NOMO-1 treated with DMSO at 0.1 percent for 48 hours (cell line): ENCODE measurements at regions not wholly inside any gene's neighbourhood (a gene's known extent, or its start where the extent isn't known, plus 50 kb on each side); places are given as distances from the start of the nearest gene placed in this dataset.
A peak's percentile ranks its signal among the peaks of the same experiment; 100 is the strongest.
"Not testable (repeated sequence)": the region's sequence is repeated elsewhere in the genome, so short reads cannot be mapped to it uniquely, and the experiment has no call there.

Experiments used
- DNase-seq: peaks from one replicate; lab custom pipeline; 2025; ENCODE audit not compliant: unreplicated experiment; lab: John Stamatoyannopoulos, UW

DNA sequence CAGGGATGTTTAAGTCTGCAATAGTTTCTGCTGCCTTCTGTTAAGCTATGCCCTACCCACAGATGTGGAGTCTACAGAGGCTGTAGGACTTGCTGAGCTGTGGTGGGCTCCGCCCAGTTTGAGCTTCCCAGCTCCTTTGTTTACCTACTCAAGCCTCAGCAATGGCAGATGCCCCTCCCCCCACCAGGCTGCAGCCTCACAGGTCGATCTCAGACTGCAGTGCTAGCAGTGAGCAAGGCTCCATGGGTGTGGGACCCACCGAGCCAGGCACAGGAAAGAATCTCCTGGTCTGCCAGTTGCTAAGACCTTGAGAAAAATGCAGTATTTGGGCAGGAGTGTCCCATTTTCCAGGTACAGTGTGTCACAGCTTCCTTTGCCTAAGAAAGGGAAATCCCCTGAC lies 435.2 kb upstream of the TOM1L1 start:
- not testable (repeated sequence) for DNase-seq

DNA sequence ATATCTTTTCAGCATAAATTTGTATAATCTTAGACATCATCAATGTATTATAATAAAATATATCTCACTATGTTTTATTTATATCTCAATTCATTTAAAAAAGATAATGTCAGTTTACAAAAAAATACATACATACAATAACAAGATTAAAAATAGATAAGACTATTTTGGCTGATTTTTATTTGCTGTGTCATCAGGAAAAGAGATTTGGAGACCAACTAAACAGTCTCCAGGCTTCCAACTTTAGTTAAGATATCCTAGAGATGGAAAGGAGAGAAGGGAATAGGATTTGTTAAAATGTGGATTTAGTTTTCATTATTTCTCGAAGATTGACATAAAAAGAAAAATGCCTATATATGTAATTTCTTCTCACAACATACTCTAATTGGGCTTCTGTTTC lies 433.8 kb upstream of the TOM1L1 start:
- DNase-seq = no peak

DNA sequence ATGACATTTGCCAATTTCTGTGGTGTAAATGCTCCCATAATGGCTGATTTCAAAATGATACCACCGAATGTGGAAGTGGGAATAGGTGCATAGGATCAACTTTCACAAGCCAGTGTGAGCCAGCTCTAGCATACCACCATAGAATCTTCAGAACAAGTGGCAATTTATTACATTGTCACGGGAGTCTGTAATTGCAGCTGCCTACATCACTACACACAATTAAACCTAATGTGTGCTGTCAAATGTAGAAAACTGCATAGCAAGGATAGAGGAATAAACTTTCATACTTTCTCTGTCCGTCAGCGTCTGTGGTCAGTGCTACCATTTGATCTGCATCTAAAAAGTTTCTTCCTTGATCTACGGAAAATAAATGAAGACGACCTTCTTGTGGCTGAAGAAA lies 417.8 kb upstream of the TOM1L1 start:
- peak; percentile 59 for DNase-seq

DNA sequence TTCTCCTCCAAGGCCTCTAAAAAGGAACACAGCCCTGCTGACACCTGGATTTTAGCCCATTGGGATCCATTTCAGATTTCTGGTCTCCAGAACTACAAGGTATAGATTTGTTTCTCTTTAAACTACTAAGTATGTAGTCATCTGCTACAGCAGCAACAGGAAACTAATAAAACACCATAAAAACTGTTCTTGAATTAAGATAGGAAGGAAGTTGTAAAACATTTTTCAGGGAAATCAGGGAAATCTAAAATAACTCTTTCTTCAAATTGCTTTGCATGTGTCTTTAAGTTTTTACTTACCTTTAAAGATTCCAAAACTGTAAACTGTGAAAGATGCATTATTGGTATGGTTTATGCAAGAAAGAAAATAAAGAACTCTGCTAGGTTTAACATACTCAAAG lies 407.0 kb upstream of the TOM1L1 start:
- DNase-seq = no peak

DNA sequence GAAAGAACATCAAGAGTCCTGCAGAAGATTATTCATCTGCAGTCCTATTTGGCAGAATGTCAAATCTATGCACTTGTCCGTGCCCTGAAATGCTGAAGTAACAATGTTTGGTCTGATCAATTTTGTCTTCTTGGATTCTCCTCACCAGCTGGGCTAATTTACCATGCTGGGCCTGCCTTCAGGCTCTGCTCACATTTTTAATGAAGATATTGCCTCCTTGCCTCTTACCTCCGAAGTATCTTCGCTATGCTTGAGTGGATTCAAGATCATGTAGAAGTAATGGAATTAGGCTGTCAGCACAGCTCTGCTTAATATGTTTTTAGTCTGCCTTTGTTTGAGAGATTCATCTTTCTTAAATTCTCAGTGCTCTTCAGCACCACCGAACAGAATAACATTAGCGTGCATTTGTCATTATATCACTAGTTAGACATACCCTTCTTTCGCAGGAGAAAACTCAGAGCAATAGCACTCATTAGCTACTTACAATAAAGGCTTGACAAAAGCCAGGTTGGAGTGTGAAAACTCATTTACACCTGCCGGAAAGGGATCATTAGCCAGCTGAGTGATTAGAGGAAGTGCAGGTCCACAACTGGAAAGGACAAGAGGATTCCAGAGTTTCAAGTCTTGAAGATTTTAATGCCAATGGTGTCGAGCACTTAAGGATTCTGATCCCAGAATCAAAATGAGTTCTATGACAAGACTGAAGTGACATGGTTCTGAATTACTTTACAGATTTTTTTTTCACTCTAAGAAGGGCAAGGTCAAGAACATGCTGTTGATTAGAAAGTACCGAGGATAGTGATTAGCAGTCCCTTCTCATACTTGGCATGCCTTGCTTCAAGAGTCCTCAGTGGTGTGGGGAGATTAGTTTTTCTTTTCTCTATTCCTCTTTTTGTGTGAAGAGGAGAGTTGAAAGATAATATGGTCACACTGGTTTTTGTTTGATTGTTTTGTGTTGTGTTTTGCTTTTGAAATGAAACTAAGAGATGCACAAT lies 405.6 kb upstream of the TOM1L1 start:
- DNase-seq = no peak

DNA sequence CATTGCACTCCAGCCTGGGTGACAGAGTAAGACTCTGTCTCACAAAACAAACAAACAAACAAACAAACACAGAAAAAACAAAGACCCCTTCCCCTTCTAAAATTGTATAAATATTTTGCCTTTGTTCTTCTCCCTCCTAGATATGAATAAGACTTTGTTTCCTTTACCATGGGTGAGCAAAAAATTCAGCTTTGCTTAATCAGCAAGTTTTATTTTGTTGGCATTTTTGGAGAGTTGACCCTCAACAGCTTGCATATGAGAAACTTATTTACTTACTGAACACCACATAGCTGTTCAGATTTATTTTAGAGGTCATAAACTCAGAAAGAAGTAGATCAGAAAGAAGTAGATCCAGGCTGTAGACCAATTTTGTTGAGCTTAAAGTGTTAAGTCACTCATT lies 395.2 kb upstream of the TOM1L1 start:
- DNase-seq = no peak

DNA sequence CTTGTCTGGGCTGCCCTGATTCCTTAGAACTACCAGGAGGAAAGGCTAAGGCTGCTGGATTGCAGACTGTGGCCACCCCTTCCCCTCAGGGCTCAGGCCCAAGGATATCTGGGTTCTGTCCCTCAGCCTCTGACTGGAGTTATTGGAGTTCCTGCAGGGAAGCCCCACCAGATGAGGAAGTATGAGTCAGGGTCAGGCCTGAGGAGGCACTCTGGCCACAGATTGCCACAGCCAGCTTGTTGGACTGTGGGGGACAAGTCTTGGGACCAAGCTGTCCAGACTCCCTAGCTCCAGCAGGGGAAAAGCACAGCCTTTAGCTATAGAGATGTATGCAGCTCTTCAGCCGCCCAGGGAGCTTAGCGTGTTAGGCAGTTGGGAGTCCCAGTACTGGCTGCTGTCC lies 381.9 kb upstream of the TOM1L1 start:
- DNase-seq = no peak

DNA sequence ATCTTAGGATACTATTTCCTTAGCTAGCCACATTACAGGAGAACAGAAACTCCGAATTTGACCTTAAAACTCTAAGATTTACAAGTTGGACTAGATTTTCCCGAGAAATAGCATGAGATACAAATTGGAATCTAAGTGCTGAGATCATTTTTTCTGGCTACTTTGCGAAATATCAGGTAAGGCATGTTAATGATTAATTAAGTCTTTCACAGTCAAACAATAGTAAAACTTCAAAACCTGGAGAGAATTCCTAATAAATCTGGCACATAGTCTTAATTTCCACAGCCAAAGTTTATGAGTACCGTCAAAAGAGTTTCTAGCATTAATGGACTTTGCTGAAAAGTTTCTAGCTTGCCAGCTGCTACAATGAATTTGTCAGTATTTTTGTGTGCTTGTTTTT lies 379.5 kb upstream of the TOM1L1 start:
- no peak for DNase-seq

DNA sequence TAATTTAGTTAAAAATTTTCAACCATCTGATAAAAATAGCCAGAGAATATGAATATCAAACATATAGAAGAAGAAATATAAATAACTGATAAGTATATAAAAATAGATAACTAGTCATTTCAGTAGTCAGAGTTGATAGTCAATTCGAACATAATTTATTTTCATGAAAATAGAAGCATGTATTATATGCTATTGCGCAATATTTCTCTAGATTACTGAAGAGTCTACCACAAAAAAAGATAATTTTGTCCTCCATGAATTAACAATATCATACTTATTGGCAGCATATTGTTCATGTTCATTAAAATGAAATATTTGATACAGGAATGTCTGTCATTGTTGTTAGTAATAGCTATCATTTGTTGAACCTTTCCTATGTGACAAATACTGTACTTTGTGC lies 376.2 kb upstream of the TOM1L1 start:
- no peak for DNase-seq

DNA sequence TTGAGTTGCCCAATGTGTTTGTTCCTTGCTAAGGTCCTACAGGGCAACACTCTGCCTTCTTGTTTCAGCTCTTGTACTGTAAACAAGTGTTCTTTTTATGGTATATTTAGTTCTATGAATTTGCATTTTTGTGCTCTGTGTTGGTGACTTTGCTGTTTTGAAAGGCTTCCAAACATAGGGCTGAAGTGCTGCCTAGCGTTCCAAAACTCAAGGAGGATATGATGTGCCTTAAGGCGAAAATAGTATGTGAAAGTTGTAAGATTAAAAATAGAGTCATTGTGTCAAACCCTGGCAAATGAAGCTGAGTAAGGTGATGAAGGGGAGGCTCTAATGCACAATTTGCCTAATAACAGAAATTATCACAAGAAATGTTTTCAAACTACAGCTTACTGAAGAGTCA lies 372.7 kb upstream of the TOM1L1 start:
- no peak for DNase-seq

DNA sequence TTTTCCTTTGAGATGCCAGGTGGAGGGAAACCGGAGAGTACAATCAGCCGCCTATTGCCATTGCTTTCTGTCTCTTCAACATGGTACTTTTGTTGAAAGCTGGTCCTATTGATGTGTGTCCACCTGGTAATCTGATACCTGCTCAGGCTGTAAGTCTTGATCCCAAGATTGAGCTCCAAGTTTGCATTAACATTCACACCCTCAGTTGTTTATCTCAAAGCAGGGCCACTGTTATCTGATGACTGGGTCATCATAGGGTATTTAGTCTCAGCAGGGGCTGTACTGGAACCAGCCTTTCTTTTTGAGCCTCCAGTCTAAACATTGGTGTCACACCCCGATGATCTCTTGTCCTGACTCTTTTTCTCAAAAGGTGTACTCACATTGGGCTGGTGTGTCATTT lies 370.3 kb upstream of the TOM1L1 start:
- no peak for DNase-seq

DNA sequence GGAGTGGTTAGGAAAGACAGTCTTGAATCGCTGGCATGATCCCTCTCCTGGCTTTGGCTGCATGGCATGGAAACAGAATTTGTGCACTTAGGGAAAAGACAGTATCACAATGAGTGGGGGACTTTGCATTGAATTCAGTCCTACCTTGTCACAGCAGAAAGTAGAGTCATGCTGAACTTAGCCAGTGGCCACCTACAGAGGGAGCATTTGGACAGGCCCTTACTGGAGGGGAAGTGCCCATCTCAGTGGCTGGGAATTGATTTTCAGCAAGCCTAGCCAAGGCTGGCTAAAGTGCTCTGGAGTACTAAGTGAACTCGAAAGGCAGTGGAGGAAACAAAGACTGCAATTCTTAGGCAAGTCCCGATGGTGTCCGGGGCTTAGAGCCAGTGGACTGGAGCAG lies 364.3 kb upstream of the TOM1L1 start:
- no peak for DNase-seq

DNA sequence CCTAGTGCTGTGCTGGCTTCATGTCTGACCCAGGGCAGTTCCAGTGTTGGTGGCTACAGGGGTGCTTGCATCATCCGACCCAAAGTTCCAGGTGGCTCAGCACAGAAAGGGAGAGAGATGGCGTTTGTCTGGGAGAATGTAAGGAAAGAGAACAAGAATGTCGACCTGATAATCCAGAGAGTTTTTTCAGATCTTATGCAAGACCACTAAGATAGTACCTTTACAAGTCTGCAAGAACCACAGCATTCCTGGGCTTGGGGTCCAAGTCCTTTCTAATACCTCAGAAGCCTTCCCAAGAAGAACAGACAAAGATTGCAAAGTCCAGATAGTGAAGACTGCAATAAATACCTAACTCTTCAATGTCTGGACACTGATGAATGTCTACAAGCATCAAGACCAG lies 363.0 kb upstream of the TOM1L1 start:
- DNase-seq = no peak

DNA sequence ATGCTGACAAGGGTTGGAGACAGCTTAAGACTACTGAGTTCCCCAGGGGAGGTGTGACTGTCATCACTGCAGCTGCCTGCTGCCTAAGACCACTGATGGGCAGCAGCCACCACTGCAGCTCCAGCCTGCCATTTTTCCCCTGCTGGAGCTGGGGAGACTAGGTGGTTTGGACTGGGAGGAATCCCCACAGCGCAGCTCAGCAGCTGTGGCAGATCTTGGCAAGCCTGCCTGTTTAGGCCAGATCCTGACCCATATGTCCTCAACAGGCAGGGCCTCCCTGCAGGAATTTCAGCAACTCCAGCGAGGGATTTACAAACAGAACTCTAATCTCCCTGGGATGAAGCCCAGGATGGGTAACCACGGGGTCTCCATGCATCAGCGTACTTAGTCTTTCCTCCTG lies 356.4 kb upstream of the TOM1L1 start:
- no peak for DNase-seq

DNA sequence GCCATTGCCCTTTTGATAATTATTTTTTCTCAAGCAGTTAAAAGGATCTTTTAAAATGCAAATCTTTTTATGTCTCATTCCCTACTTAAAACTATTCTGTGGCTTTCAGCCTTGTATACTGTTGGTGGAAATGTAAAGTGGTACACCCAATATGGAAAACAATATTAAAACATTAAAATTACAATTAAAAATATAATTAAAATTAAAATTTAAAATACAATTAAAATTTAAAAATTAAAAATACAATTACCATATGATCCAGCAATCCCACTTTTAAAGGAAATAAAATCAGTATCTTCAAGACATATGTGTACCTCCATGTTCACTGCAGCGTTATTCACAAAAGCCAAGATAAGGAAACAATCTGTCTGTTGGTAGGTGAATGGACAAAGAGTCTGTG lies 340.8 kb upstream of the TOM1L1 start:
- DNase-seq = no peak

DNA sequence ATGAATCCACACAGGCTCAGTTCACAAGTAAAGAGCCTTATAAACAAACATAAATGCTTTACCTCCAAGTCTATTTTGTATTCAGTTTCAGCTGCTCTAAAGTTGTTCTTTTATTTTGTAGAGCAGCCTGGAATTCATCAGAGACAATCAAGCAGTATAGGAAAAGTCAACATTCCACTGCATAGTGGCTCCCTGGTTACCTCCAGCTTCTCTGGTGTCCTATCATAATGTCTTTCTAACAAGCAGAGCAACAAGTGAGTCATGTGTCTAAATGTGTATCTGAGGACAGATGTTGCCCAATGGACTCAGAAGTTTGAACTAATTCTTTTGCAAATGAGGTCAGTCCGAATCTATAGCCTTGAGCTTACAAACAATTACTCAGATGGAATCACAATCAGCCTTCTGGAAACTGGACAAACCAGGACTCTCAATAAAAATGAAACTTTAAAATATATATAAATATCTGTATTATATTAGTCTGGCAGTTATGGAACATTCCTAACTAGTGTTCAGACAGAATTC lies 292.0 kb upstream of the TOM1L1 start:
- no peak for DNase-seq

DNA sequence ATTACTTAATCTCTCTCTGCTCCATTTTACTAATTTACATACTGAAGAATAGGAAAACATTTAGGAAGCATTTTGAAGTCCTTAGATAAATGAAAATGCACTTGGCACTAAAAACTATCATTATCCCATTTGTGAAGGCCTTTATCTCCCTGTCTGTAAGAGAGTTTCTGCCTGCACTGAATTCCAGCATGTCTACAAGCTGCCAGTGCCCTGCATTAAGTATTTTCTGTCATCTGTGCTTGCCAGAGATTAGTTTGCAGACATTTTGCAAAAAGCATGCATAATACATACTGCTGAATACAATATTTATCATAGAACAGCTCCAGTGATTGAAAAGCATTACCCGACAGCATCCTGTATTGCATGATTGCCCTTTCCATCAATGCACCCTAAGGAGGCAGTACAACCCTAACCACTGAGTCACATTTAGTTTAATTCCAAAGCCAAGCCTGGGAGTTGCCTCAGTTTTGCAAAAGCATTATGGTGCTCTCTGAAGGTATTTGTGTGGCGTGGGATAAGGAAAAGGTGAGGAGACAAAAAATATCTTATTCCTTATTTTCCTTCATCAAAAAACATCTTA lies 280.2 kb upstream of the TOM1L1 start:
- no peak for DNase-seq

DNA sequence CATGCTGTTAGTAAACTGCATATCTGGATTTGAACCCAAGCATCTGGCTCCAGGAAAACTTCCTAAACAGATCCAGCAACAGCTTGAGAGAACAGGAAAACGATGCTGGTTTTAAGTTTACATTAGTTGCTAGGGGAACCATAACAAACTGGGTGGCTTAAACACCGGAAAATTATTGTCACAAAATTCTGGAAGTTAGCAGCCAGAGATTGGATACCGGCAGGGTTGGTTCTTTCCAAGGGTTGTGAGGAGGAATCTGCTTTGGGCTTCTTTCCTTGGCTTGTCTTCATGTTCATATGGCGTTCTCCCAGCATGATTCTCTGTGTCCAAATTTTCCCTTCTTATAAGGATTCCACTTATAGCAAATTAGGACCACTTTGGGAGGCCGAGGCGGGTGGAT lies 276.9 kb upstream of the TOM1L1 start:
- DNase-seq = no peak

DNA sequence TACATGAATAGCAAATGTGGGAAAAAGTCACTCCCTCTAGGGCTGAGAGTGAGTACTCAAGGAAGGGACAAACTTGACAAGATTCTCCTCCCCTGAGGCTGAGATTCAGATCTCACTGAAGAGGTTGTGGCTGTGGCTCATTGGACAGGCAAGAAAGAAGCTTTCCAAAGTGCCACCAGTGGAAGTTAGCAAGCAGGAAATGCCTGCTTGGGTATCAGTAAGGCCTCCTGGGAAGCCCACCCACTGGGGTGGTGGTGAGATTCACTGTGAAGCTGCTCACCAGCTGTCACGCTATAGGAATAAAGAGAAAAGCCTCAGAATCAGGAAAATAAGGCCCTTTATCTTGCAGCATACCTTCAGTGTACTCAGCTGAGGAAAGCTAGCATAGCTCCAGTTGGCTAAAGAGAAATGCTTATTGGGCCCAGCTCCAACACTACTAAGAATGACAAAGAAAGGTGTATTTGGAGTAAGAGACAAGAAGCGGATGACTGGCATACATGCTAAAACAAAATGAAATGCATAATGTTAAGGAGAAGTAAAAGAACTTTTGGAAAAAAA lies 274.4 kb upstream of the TOM1L1 start:
- no peak for DNase-seq

DNA sequence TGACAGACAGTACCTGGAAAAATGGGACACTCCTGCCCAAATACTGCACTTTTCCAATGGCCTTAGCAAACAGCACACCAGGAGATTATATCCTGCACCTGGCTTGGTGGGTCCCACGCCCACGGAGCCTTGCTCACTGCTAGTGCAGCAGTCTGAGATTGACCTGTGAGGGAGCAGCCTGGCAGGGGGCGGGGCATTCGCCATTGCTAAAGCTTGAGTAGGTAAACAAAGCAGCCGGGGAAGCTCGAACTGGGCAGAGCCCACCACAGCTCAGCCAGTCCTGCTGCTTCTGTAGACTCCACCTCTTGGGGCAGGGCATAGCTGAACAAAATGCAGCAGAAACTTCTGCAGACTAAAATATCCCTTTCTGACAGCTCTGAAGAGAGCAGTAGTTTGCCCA lies 261.2 kb upstream of the TOM1L1 start:
- not testable (repeated sequence) for DNase-seq

DNA sequence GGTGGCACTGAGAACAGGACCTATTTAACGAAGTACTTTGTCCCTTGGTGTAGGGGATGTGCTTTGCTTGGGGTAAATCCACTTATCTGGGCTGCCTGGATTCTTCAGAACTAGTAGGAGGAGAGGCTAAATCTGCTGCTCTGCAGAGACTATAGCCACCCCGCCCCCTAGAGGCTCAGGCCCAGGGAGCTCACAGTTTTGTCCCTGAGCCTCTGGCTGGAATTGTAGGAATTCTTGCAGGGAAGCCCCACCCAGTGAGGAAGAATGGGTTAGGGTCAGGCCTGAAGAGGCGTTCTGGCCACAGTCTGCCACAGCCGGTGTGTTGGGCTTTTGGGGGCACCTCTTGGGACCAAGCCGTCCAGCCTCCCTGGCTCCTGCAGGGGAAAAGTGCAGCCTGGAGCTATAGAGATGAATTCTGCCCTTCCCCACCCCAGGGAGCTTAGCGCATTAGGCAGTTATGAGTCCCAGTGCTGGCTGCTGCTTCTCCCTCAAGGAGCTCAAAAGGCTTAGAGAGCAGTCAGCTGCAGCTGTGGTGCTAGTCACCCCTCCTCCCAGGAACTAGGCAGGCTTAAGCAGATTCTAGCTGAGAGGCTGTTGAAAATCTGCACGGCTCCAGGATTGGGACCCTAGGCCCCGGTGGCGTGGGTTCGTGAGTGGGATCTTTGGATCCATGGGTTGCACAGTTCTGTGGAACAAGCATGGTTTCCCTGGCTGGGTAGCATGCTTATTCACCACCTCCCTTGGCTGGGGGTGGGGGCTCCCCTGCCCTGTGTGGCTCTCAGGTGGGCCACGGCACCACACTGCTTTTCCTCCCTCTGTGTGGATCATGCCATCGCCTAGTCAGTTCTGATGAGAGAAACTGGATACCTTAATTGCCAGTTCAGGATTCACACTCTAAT lies 237.4 kb upstream of the TOM1L1 start:
- no peak for DNase-seq
